Lower leg skin (tissue), 3 donors: ENCODE measurements at regions not wholly inside any gene's neighbourhood (a gene's known extent, or its start where the extent isn't known, plus 50 kb on each side); places are given as distances from the start of the nearest gene placed in this dataset.

Source experiments
- POLR2A ChIP-seq, 2 donors: fragments of 450-650 bp; IDR thresholded peaks; one replicate each; pipeline ENCODE4 v1.6.1; 2016 to 2017; ENCODE audit warnings: antibody characterized with exemption in 2 of 2, mild to moderate bottlenecking in 1 of 2, moderate library complexity in 1 of 2
- TF ChIP-seq, protein P1 (sequence below), 3 donors: fragments of 450-650 bp; IDR thresholded peaks; one replicate each; pipeline ENCODE4 v1.5.1; 2016; ENCODE audit warnings: antibody characterized with exemption in 3 of 3, mild to moderate bottlenecking in 3 of 3, moderate library complexity in 2 of 3

DNA sequence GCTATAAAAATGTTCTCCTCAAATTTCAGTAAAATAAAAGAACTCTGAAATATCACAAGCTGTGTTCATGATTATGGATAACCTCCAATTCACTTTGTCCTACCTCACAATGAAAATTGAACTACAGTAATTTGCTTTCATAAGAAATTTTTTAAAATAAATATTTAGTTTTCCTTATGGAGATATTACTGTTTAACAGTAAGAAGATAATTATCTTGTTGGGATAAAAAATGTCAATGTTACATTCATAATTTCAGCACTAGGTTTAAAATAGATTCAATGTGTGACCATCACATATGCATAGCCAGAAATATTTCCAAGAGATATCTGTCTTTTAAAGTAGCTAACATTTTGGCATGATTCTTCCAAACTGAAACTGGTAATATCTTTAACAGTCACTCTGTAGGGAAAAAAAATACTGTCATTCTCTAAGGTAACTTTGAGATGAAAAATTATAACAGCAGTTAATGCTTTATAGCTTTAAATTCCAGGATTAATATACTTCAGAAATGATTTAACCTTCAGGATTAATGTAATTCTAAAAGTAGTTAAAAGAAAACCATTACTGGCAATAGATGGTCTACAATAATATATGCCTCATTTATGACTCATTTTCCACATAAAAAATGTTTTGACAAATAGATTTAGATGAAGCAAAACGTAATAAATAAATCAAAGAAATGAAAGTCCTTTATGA lies 91.3 kb downstream of the SPRY2 start:
- TF ChIP-seq, protein P1, sequence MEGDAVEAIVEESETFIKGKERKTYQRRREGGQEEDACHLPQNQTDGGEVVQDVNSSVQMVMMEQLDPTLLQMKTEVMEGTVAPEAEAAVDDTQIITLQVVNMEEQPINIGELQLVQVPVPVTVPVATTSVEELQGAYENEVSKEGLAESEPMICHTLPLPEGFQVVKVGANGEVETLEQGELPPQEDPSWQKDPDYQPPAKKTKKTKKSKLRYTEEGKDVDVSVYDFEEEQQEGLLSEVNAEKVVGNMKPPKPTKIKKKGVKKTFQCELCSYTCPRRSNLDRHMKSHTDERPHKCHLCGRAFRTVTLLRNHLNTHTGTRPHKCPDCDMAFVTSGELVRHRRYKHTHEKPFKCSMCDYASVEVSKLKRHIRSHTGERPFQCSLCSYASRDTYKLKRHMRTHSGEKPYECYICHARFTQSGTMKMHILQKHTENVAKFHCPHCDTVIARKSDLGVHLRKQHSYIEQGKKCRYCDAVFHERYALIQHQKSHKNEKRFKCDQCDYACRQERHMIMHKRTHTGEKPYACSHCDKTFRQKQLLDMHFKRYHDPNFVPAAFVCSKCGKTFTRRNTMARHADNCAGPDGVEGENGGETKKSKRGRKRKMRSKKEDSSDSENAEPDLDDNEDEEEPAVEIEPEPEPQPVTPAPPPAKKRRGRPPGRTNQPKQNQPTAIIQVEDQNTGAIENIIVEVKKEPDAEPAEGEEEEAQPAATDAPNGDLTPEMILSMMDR (IDR thresholded peaks at IDR 0.05): no peak
- no peak for TF ChIP-seq POLR2A (IDR thresholded peaks at IDR 0.05)
